Epithelial cell of proximal tubule (primary cell): ENCODE measurements at regions not wholly inside any gene's neighbourhood (a gene's known extent, or its start where the extent isn't known, plus 50 kb on each side); places are given as distances from the start of the nearest gene placed in this dataset.

ENCODE experiments used
- DNase-seq: peaks from one replicate; pipeline ENCODE4 v3.0.0-alpha.2; 2011; ENCODE audit warnings: low read depth
- H3K4me3 ChIP-seq: 2 replicates; pipeline ENCODE4 v1.5.1; 2011; ENCODE audit warnings: low read depth, mild to moderate bottlenecking, low read length
- CTCF ChIP-seq: conservative IDR thresholded peaks from 2 replicates; pipeline ENCODE4 v1.5.1; 2012; ENCODE audit warnings: low read depth, mild to moderate bottlenecking, low read length

DNA sequence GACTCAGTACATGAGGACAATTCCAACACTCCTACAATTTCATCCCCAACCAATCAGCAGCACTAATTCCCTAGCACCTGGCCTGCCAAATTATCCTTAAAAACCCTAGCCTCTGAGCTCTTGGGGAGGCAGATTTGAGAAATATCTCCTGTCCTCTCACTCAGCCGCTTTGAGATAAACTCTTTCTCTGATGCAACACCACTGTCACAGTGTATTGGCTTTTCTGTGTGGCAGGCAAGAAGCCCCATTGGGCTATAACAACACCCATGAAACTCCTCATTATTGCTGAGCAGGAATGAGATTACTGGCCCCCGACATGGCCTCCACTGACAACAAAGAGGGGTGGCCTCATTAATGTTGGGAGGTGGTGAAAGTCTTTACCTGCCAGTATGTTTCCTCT, 515.5 kb downstream of the HACE1 start:
- TF ChIP-seq CTCF = no peak
- H3K4me3 ChIP-seq = no peak overlapping the region
- DNase-seq = no peak

GRCh38 chr6:104332364-104332763, 527.4 kb downstream of the HACE1 start:
- no peak overlapping the region for H3K4me3 ChIP-seq
- DNase-seq = no peak
- TF ChIP-seq CTCF = no peak

- TF ChIP-seq CTCF = no peak
- peak; percentile 0 for DNase-seq
- H3K4me3 ChIP-seq = no peak overlapping the region
Observed at GRCh38 chr6:104326173-104327001, 533.3 kb downstream of the HACE1 start.

GRCh38 chr6:104325341-104326172, 534.2 kb downstream of the HACE1 start:
- DNase-seq = no peak
- TF ChIP-seq CTCF = peak; percentile 68
- no peak overlapping the region for H3K4me3 ChIP-seq

- TF ChIP-seq CTCF = no peak
- no peak for DNase-seq
- H3K4me3 ChIP-seq = no peak overlapping the region
Observed at GRCh38 chr6:104324301-104324700, 535.4 kb downstream of the HACE1 start.

DNA sequence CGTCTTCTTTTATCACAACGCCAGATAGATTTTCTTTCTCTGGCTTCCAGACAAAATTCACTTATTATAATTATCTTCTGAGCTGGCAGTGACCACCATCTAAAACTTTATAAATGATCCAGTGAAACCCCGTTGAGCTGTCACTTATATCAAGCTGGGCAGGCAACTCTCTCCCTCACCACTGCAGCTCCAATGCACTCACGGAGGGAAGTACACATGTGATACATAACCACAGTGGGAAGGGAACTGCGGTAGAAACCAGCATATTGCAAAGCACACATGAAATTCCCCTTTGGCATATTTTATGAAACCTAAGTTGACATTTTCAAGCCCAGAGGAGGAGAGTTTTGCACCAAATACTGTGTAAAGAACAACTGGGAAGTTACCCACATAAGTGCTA, 536.9 kb downstream of the HACE1 start:
- TF ChIP-seq CTCF = no peak
- H3K4me3 ChIP-seq = no peak overlapping the region
- DNase-seq = no peak

DNA sequence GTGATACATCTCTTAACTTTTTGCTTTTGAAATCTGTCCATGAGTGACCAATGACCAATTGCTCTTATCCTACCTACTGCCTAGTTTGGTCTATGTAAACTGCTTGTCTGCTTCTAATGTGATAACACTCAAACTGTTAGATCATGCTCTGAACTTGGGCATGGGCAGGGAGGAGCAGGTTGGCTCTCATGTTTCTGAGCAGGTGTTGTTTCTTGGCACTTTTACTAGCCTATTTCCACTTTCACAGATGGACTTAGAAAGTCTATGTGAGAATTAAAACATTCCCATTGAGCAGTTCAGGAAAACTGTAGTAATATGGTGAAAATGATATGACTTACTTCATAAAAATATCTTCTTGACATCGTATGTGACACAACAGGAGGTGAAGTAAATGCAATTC, 538.4 kb downstream of the HACE1 start:
- DNase-seq = no peak
- H3K4me3 ChIP-seq = no peak overlapping the region
- no peak for TF ChIP-seq CTCF
